Sigmoid colon (tissue), 6 donors: ENCODE measurements at regions not wholly inside any gene's neighbourhood (a gene's known extent, or its start where the extent isn't known, plus 50 kb on each side); places are given as distances from the start of the nearest gene placed in this dataset.
"Not testable (repeated sequence)": the region's sequence is repeated elsewhere in the genome, so short reads cannot be mapped to it uniquely, and the experiment has no call there.

Source experiments
- DNase-seq: peaks from one replicate; pipeline ENCODE4 v3.0.0-alpha.2; 2019
- H3K27ac ChIP-seq, 4 donors: fragments of 200-600 bp; sonication (generic); one replicate each; pipeline ENCODE4 v1.5.1; 2016 to 2019; ENCODE audit warnings: mild to moderate bottlenecking in 1 of 4
- H3K27me3 ChIP-seq, 3 donors: fragments of 200-600 bp; sonication (generic); one replicate each; pipeline ENCODE4 v1.5.1; 2019; ENCODE audit warnings: mild to moderate bottlenecking in 1 of 3
- H3K36me3 ChIP-seq, 4 donors: fragments of 200-600 bp; sonication (generic); one replicate each; pipeline ENCODE4 v1.5.1; 2016 to 2019
- H3K4me1 ChIP-seq, 4 donors: fragments of 200-600 bp; sonication (generic); one replicate each; pipeline ENCODE4 v1.5.1; 2017 to 2019
- H3K4me3 ChIP-seq, 4 donors: fragments of 200-600 bp; sonication (generic); one replicate each; pipeline ENCODE4 v1.5.1; 2017 to 2019; ENCODE audit warnings: mild to moderate bottlenecking in 2 of 4, moderate library complexity in 1 of 4
- H3K9me3 ChIP-seq, 4 donors: fragments of 200-600 bp in 3 of 4; sonication (generic) in 3 of 4; one replicate each; pipeline versions ENCODE4 v1.5.1 to v1.6.1; 2013 to 2019
- EP300 ChIP-seq, 4 donors: sonication (generic); formaldehyde crosslinking; IDR thresholded peaks; one replicate each; pipeline ENCODE4 v1.6.1; 2017; ENCODE audit warnings: antibody characterized with exemption in 4 of 4
- POLR2A ChIP-seq, 2 donors: fragments of 450-650 bp; IDR thresholded peaks; one replicate each; pipeline ENCODE4 v1.6.1; 2016; ENCODE audit warnings: antibody characterized with exemption in 2 of 2, mild to moderate bottlenecking in 2 of 2, moderate library complexity in 2 of 2
- POLR2AphosphoS5 ChIP-seq, 4 donors: sonication (generic); formaldehyde crosslinking; IDR thresholded peaks; one replicate each; pipeline ENCODE4 v1.6.1; 2017; ENCODE audit warnings: antibody characterized with exemption in 4 of 4
- WGBS, 2 donors: extraction: QIAGEN DNeasy Blood & Tissue Kit; methylation state at CpG; one replicate each; pipeline ENCODE4 v1.1.7; 2013; 5-methylcytosine and 5-hydroxymethylcytosine counted together
- intact Hi-C: fragments of 100-400 bp; cut with DNase I; formaldehyde crosslinking; loops from one replicate; pipeline ENCODE4 v1.15.1; 2023
- TF ChIP-seq, protein P1 (sequence below), 4 experiments: fragments of 450-650 bp in 3 of 4; fragments of 200-600 bp in 1 of 4; IDR thresholded peaks; one replicate each; pipeline ENCODE4 v1.5.1; 2016 to 2019; ENCODE audit warnings: antibody characterized with exemption in 4 of 4, mild to moderate bottlenecking in 3 of 4, moderate library complexity in 2 of 4
- donor health status: healthy with polysubstance abuse.
- donor health status: healthy.

- no peak for DNase-seq
- H3K27ac ChIP-seq: no peak overlapping the region
- H3K36me3 ChIP-seq: no peaks in the 10 kb centered on the region
- intact Hi-C loops: no loop called here
- H3K9me3 ChIP-seq: no peaks in the 10 kb centered on the region
- H3K27me3 ChIP-seq: no peaks in the 10 kb centered on the region
- H3K4me3 ChIP-seq: no peak overlapping the region
- TF ChIP-seq, protein P1, sequence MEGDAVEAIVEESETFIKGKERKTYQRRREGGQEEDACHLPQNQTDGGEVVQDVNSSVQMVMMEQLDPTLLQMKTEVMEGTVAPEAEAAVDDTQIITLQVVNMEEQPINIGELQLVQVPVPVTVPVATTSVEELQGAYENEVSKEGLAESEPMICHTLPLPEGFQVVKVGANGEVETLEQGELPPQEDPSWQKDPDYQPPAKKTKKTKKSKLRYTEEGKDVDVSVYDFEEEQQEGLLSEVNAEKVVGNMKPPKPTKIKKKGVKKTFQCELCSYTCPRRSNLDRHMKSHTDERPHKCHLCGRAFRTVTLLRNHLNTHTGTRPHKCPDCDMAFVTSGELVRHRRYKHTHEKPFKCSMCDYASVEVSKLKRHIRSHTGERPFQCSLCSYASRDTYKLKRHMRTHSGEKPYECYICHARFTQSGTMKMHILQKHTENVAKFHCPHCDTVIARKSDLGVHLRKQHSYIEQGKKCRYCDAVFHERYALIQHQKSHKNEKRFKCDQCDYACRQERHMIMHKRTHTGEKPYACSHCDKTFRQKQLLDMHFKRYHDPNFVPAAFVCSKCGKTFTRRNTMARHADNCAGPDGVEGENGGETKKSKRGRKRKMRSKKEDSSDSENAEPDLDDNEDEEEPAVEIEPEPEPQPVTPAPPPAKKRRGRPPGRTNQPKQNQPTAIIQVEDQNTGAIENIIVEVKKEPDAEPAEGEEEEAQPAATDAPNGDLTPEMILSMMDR (IDR thresholded peaks at IDR 0.05): no peak
- no peak for TF ChIP-seq EP300 (IDR thresholded peaks at IDR 0.05)
- no peak for TF ChIP-seq POLR2A (IDR thresholded peaks at IDR 0.05)
- TF ChIP-seq POLR2AphosphoS5 (IDR thresholded peaks at IDR 0.05): no peak
- H3K4me1 ChIP-seq: peaks cover 0 to 10% (median 3%) of the 10 kb centered on the region in 4 donors
Measured at GRCh38 chr9:6109571-6109970, 94.1 kb upstream of the RANBP6 start.

GRCh38 chr9:6106711-6107339 lies 91.4 kb upstream of the RANBP6 start:
- Histone ChIP-seq H3K27me3 (no peaks in the 10 kb centered on the region), H3K9me3 (no peaks in the 10 kb centered on the region), H3K36me3 (no peaks in the 10 kb centered on the region), H3K4me1 (peaks cover 0 to 10% (median 3%) of the 10 kb centered on the region in 4 donors), H3K27ac (peak overlapping the region in 2 of 4 donors; percentile 20 to 31), H3K4me3 (no peak overlapping the region)
- intact Hi-C loops: no loop called here
- no peak for DNase-seq
- 33 to 46% methylated on average over 2 of the region's 2 CpGs for WGBS, 2 donors
- TF ChIP-seq POLR2A (IDR thresholded peaks at IDR 0.05): no peak
- TF ChIP-seq, protein P1 (IDR thresholded peaks at IDR 0.05): no peak
- TF ChIP-seq EP300 (IDR thresholded peaks at IDR 0.05): no peak
- no peak for TF ChIP-seq POLR2AphosphoS5 (IDR thresholded peaks at IDR 0.05)

DNA sequence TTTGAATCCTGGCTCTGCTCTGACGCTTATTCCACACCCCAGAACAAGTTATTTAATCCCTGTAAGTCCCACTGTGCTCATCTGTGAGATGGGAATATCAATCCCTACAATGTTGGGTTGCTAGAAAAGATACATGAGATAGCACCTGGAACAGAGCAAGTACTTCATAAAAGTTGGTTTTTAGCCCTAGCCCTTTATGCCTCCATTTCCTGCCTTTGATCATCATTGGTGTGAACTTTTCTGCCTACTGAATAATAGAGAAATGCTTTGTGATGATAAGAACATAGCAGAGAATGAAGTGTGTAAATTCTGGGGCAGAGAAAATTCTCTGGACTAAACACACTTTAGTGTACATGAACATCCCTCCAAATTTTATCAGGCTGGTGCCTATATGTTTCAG lies 90.3 kb upstream of the RANBP6 start:
- TF ChIP-seq POLR2AphosphoS5 (IDR thresholded peaks at IDR 0.05) (no peak), POLR2A (IDR thresholded peaks at IDR 0.05) (no peak), EP300 (IDR thresholded peaks at IDR 0.05) (no peak)
- TF ChIP-seq, protein P1 (IDR thresholded peaks at IDR 0.05): no peak
- intact Hi-C loops: no loop called here
- WGBS, 2 donors: 85 to 88% methylated on average over 1 of the region's 1 CpG

DNA sequence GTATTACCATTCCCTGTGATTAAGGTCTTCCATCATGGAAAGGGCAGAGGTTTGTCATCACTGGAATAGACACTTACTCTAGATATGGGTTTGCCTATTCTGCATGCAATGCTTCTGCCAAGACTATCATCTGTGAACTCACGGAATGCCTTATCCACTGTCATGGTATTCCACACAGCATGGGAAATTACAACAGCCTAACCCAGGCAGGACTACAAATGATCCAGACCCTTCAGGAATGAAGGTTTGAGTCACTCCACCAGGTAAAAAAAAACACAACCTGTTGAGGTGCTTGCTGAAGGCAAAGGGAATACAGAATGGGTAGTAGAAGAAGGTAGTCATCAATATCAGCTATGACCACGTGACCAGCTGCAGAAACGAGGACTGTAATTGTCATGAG lies 89.0 kb upstream of the RANBP6 start:
- WGBS, 2 donors: 69 to 81% methylated on average over 3 of the region's 3 CpGs
- H3K27ac ChIP-seq, H3K36me3 ChIP-seq, H3K27me3 ChIP-seq, DNase-seq, intact Hi-C loops, H3K4me3 ChIP-seq, H3K9me3 ChIP-seq: not testable (repeated sequence)
- H3K4me1 ChIP-seq: peaks cover 0 to 10% (median 3%) of the 10 kb centered on the region in 4 donors

More for the DNA sequence above, 90.3 kb upstream of the RANBP6 start:
- no peak overlapping the region for H3K27ac ChIP-seq
- H3K9me3 ChIP-seq: no peaks in the 10 kb centered on the region
- H3K4me1 ChIP-seq: peaks cover 0 to 10% (median 3%) of the 10 kb centered on the region in 4 donors
- H3K27me3 ChIP-seq: no peaks in the 10 kb centered on the region
- H3K36me3 ChIP-seq: no peaks in the 10 kb centered on the region
- H3K4me3 ChIP-seq: no peak overlapping the region
- DNase-seq: no peak

DNA sequence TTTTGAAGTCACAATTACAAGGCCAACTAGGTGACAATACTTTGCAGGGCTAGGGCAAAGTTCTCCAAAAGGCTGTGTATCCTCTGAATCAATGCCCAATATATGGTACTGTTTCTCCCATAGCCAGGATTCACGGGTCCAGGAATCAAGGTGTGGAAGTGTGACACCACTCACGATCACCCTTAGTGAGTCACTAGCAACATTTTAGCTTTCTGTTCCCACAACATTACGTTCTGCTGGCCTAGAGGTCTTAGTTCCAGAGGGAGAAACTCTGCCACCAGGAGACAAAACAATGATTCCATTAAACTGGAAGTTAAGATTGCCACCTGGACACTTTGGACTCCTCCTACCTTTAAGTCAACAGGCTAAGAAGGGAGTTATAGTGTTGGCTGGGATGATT lies 88.5 kb upstream of the RANBP6 start:
- H3K4me3 ChIP-seq, intact Hi-C loops, DNase-seq, H3K36me3 ChIP-seq, H3K9me3 ChIP-seq, H3K27ac ChIP-seq, H3K27me3 ChIP-seq: not testable (repeated sequence)
- peaks cover 0 to 10% (median 3%) of the 10 kb centered on the region in 4 donors for H3K4me1 ChIP-seq
- WGBS, 2 donors: 87 to 89% methylated on average over 3 of the region's 3 CpGs

DNA sequence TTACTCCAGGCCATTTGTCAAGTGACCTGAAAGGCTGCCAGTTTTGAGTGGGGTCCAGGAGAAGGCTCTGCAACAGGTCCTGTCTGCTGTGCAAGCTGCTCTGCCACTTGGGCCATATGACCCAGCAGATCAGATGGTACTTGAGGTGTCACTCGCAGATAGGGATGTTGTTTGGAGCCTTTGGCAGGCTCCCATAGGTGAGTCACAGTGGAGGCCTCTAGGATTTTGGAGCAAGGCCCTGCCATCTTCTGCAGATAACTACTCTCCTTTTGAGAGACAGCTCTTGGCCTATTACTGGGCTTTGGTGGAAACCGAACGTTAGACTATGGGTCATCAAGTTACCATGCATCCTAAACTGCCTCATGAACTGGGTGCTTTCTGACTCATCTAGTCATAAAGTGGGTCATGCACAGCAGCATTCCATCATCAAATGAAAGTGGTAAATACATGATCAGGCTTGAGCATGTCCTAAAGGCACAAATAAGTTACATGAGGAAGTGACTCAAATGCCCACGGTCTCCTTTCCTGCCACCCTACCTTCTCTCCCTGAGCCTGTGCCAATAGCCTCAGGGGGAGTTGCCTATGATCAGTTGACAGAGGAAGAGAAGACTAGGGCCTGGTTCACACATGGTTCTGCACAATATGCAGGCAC lies 87.0 kb upstream of the RANBP6 start:
- H3K27ac ChIP-seq, H3K27me3 ChIP-seq, H3K4me3 ChIP-seq, H3K36me3 ChIP-seq, intact Hi-C loops, H3K9me3 ChIP-seq, DNase-seq: not testable (repeated sequence)
- 86 to 89% methylated on average over 4 of the region's 4 CpGs for WGBS, 2 donors
- H3K4me1 ChIP-seq: peaks cover 0 to 10% (median 3%) of the 10 kb centered on the region in 4 donors

- 92 to 93% methylated on average over 1 of the region's 1 CpG for WGBS, 2 donors
- intact Hi-C loops: not testable (repeated sequence)
Measured at GRCh38 chr9:6101725-6102124, 86.3 kb upstream of the RANBP6 start.

GRCh38 chr9:6099346-6099745 lies 83.9 kb upstream of the RANBP6 start:
- H3K9me3 ChIP-seq, H3K36me3 ChIP-seq, H3K4me1 ChIP-seq, intact Hi-C loops, H3K27me3 ChIP-seq, H3K4me3 ChIP-seq, DNase-seq, H3K27ac ChIP-seq: not testable (repeated sequence)

More at GRCh38 chr9:6101725-6102124, 86.3 kb upstream of the RANBP6 start:
- DNase-seq, H3K9me3 ChIP-seq, H3K4me1 ChIP-seq, H3K36me3 ChIP-seq, H3K27me3 ChIP-seq, H3K27ac ChIP-seq, H3K4me3 ChIP-seq: not testable (repeated sequence)
